ENCODE measurements at regions not wholly inside any gene's neighbourhood (a gene's known extent, or its start where the extent isn't known, plus 50 kb on each side); places are given as distances from the start of the nearest gene placed in this dataset.

GRCh38 chr1:198014355-198014754, 97.2 kb downstream of the LHX9 start:
- no TSS peak for BruUV-seq (replicated peaks)
- Histone ChIP-seq H3K27ac (ENCODE audit: low read depth, low read length, poor library complexity, severe bottlenecking) (no peak overlapping the region), H3K9me3 (ENCODE audit: low read depth, low read length, poor library complexity, severe bottlenecking) (no peaks in the 10 kb centered on the region), H3K4me3 (ENCODE audit: low read depth, low read length, poor library complexity, severe bottlenecking) (no peak overlapping the region), H3K4me1 (ENCODE audit: insufficient read depth, low read length, poor library complexity, severe bottlenecking) (no peaks in the 10 kb centered on the region), H3K36me3 (ENCODE audit: insufficient read depth, low read length, poor library complexity, severe bottlenecking) (no peaks in the 10 kb centered on the region), H3K27me3 (replicated peaks; ENCODE audit: insufficient read depth, low read depth, low read length, poor library complexity) (no peaks in the 10 kb centered on the region)
- intact Hi-C loops (cut with micrococcal nuclease; ENCODE audit: unreplicated experiment): no loop called here
- DNase-seq (ENCODE audit: low spot score): no peak
- TF ChIP-seq EZH2 (IDR thresholded peaks at IDR 0.05; ENCODE audit: borderline replicate concordance, low read depth, low read length, poor library complexity, severe bottlenecking) (no peak), CTCF (conservative IDR thresholded peaks at IDR 0.05; ENCODE audit: low read depth, low read length) (no peak)
- POLR2A ChIA-PET (ENCODE audit: low non-redundant PET): no interaction called here
- CTCF ChIA-PET: no interaction called here

GRCh38 chr1:198015309-198015708, 98.1 kb downstream of the LHX9 start:
- Histone ChIP-seq H3K36me3 (ENCODE audit: insufficient read depth, low read length, poor library complexity, severe bottlenecking) (no peaks in the 10 kb centered on the region), H3K4me3 (ENCODE audit: low read depth, low read length, poor library complexity, severe bottlenecking) (no peak overlapping the region), H3K4me1 (ENCODE audit: insufficient read depth, low read length, poor library complexity, severe bottlenecking) (no peaks in the 10 kb centered on the region), H3K27ac (ENCODE audit: low read depth, low read length, poor library complexity, severe bottlenecking) (no peak overlapping the region), H3K9me3 (ENCODE audit: low read depth, low read length, poor library complexity, severe bottlenecking) (no peaks in the 10 kb centered on the region), H3K27me3 (replicated peaks; ENCODE audit: insufficient read depth, low read depth, low read length, poor library complexity) (no peaks in the 10 kb centered on the region)
- intact Hi-C loops (cut with micrococcal nuclease; ENCODE audit: unreplicated experiment): no loop called here
- ChIA-PET POLR2A (ENCODE audit: low non-redundant PET) (no interaction called here), CTCF (no interaction called here)
- no peak for TF ChIP-seq CTCF (conservative IDR thresholded peaks at IDR 0.05; ENCODE audit: low read depth, low read length)
- no peak for TF ChIP-seq EZH2 (IDR thresholded peaks at IDR 0.05; ENCODE audit: borderline replicate concordance, low read depth, low read length, poor library complexity, severe bottlenecking)
- BruUV-seq (replicated peaks): no TSS peak
- DNase-seq (ENCODE audit: low spot score): no peak

- no peaks in the 10 kb centered on the region for H3K4me1 ChIP-seq (ENCODE audit: insufficient read depth, low read length, poor library complexity, severe bottlenecking)
- POLR2A ChIA-PET (ENCODE audit: low non-redundant PET): no interaction called here
- H3K4me3 ChIP-seq (ENCODE audit: low read depth, low read length, poor library complexity, severe bottlenecking): no peak overlapping the region
- TF ChIP-seq CTCF (conservative IDR thresholded peaks at IDR 0.05; ENCODE audit: low read depth, low read length) (no peak), EZH2 (IDR thresholded peaks at IDR 0.05; ENCODE audit: borderline replicate concordance, low read depth, low read length, poor library complexity, severe bottlenecking) (no peak)
- DNase-seq (ENCODE audit: low spot score): peak; percentile 63
- no peaks in the 10 kb centered on the region for H3K9me3 ChIP-seq (ENCODE audit: low read depth, low read length, poor library complexity, severe bottlenecking)
- no TSS peak for BruUV-seq (replicated peaks)
- H3K27ac ChIP-seq (ENCODE audit: low read depth, low read length, poor library complexity, severe bottlenecking): no peak overlapping the region
- intact Hi-C loops (cut with micrococcal nuclease; ENCODE audit: unreplicated experiment): no loop called here
- CTCF ChIA-PET: no interaction called here
- no peaks in the 10 kb centered on the region for H3K27me3 ChIP-seq (replicated peaks; ENCODE audit: insufficient read depth, low read depth, low read length, poor library complexity)
- H3K36me3 ChIP-seq (ENCODE audit: insufficient read depth, low read length, poor library complexity, severe bottlenecking): no peaks in the 10 kb centered on the region
Observed at GRCh38 chr1:198018529-198018928, 101.4 kb downstream of the LHX9 start.
